Suprapubic skin (tissue), 4 donors: ENCODE measurements at regions not wholly inside any gene's neighbourhood (a gene's known extent, or its start where the extent isn't known, plus 50 kb on each side); places are given as distances from the start of the nearest gene placed in this dataset.

Experiments used
- CTCF ChIP-seq, 2 donors: fragments of 200-600 bp in 1 of 2; fragments of 450-650 bp in 1 of 2; sonication (generic) in 1 of 2; IDR thresholded peaks; one replicate each; pipeline ENCODE4 v1.5.1; 2016 to 2019; ENCODE audit warnings: antibody characterized with exemption in 2 of 2, mild to moderate bottlenecking in 1 of 2, moderate library complexity in 1 of 2
- EP300 ChIP-seq: sonication (generic); formaldehyde crosslinking; IDR thresholded peaks from one replicate; pipeline ENCODE4 v1.6.1; 2017; ENCODE audit warnings: antibody characterized with exemption
- POLR2A ChIP-seq, 2 donors: fragments of 450-650 bp; IDR thresholded peaks; one replicate each; pipeline ENCODE4 v1.6.1; 2017; ENCODE audit warnings: antibody characterized with exemption in 2 of 2, mild to moderate bottlenecking in 2 of 2, moderate library complexity in 2 of 2
- POLR2AphosphoS5 ChIP-seq, 3 donors: sonication (generic); formaldehyde crosslinking; IDR thresholded peaks; one replicate each; pipeline ENCODE4 v1.6.1; 2017; ENCODE audit warnings: antibody characterized with exemption in 3 of 3

- no peak for TF ChIP-seq CTCF (IDR thresholded peaks at IDR 0.05)
- no peak for TF ChIP-seq POLR2A (IDR thresholded peaks at IDR 0.05)
- no peak for TF ChIP-seq POLR2AphosphoS5 (IDR thresholded peaks at IDR 0.05)
- no peak for TF ChIP-seq EP300
Observed at GRCh38 chr6:26267083-26267589, 97.9 kb upstream of the BTN3A2 start.
